ENCODE measurements at regions not wholly inside any gene's neighbourhood (a gene's known extent, or its start where the extent isn't known, plus 50 kb on each side); places are given as distances from the start of the nearest gene placed in this dataset.
A peak's percentile ranks its signal among the peaks of the same experiment; 100 is the strongest.

GRCh38 chr10:63703113-63703670 lies 182.0 kb downstream of the REEP3 start:
- TF ChIP-seq POLR2A (IDR thresholded peaks at IDR 0.05): no peak
- TF ChIP-seq CTCF (IDR thresholded peaks at IDR 0.05): no peak
- TF ChIP-seq POLR2AphosphoS5 (IDR thresholded peaks at IDR 0.05): peak; percentile 33
